ENCODE measurements at regions not wholly inside any gene's neighbourhood (a gene's known extent, or its start where the extent isn't known, plus 50 kb on each side); places are given as distances from the start of the nearest gene placed in this dataset.
"Not testable (repeated sequence)": the region's sequence is repeated elsewhere in the genome, so short reads cannot be mapped to it uniquely, and the experiment has no call there.

GRCh38 chr13:50222569-50223332 is 207.5 kb downstream of the KCNRG start:
- Mint-ChIP-seq H3K27ac (no peak overlapping the region), H3K36me3 (no peaks in the 10 kb centered on the region), H3K9me3 (no peaks in the 10 kb centered on the region)
- ATAC-seq = peak in 1 of 2 donors; percentile 13
- no peak for DNase-seq (ENCODE audit: low spot score in 2 of 2)

DNA sequence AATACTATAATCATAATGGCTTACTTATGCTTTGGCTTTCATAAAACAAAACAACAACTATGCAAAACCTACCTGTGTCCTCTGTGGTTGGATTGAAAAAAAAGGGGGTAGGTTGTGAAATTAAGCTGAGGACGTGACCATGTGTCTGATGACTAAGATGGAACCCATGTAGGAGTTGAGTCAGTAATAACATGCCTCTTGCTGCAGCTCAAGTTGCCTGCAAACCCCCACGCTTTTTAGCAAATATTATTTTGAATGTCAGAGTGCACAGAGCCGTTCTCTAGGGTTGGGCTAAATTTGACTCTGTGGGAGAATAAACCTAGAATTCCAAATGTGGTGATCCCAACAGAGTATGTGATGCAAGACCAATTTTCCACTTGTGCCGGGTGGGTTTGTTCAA is 209.3 kb downstream of the KCNRG start:
- Mint-ChIP-seq H3K36me3 (no peaks in the 10 kb centered on the region), H3K9me3 (no peaks in the 10 kb centered on the region), H3K27ac (no peak overlapping the region)
- ATAC-seq = peak; percentile 51 to 80
- peak in 1 of 2 donors; percentile 28 for DNase-seq (ENCODE audit: low spot score in 2 of 2)

DNA sequence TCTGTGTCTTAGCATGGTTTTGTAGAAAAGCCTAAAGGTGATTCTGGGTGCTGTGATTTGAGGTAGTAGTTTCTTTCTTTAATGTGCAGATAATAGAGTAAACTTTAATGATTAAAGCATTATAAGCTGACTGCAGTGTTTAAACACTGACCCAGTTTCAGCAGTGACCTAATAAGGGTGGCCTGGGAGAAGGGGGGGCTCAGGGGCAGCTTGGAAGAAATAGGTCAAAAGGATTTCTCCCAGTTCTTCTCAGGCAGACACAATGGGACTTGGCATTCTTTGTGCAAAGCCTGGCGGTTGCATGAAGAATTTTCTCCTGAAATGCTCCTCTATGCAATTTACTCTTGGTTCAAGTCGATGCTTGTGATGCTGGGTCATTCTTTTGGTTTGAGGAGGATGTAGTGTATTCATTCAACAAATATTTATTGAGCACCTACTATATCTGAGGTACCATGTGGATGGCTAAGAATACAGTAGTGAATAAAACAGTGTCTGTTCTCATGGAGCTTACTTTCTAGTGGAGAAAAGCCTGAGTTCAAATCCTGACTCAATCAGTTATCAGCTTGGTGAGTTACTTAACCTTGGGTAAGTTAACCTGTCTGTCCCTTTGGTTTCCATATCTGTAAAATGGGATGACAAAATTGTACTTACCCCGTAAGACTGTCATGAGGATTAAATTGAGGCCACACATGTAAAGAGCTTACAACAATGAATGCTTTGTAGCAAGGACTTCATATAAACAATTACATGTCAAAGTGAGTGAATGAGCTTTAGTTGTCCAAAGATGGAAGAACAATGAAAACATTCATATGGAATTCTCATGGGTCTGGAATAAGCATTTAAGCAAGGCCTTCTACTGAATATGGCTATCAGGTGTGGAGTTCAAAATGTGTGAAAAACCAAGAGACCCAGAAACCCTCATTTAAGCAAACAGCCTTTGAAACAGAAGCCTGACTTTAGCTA is 210.2 kb downstream of the KCNRG start:
- DNase-seq (ENCODE audit: low spot score in 2 of 2) = no peak
- Mint-ChIP-seq H3K9me3 (no peaks in the 10 kb centered on the region), H3K36me3 (no peaks in the 10 kb centered on the region), H3K27ac (no peak overlapping the region)
- ATAC-seq = no peak

GRCh38 chr13:50226515-50227155 is 211.4 kb downstream of the KCNRG start:
- no peak overlapping the region for H3K27ac Mint-ChIP-seq
- DNase-seq (ENCODE audit: low spot score in 2 of 2) (no peak), ATAC-seq (peak; percentile 47 to 76)
- no peaks in the 10 kb centered on the region for H3K36me3 Mint-ChIP-seq
- no peaks in the 10 kb centered on the region for H3K9me3 Mint-ChIP-seq

GRCh38 chr13:50227361-50227760 is 212.1 kb downstream of the KCNRG start:
- Mint-ChIP-seq H3K9me3 (peaks cover 0 to 5% of the 10 kb centered on the region in 2 donors), H3K27ac (no peak overlapping the region), H3K36me3 (no peaks in the 10 kb centered on the region)
- DNase-seq (ENCODE audit: low spot score in 2 of 2) = no peak
- ATAC-seq = peak; percentile 36 to 76

GRCh38 chr13:50228527-50228926 is 213.3 kb downstream of the KCNRG start:
- Mint-ChIP-seq H3K9me3 (peaks cover 4 to 12% of the 10 kb centered on the region in 2 donors), H3K36me3 (peaks cover 6 to 10% of the 10 kb centered on the region in 2 donors), H3K27ac (no peak overlapping the region)
- DNase-seq (ENCODE audit: low spot score in 2 of 2) (no peak), ATAC-seq (no peak)

- ATAC-seq = peak; percentile 51 to 54
- Mint-ChIP-seq H3K36me3 (peaks cover 6 to 12% of the 10 kb centered on the region in 2 donors), H3K9me3 (peaks cover 4 to 12% of the 10 kb centered on the region in 2 donors), H3K27ac (no peak overlapping the region)
- DNase-seq (ENCODE audit: low spot score in 2 of 2) = no peak
Measured at GRCh38 chr13:50229960-50230661, 214.9 kb downstream of the KCNRG start.

DNA sequence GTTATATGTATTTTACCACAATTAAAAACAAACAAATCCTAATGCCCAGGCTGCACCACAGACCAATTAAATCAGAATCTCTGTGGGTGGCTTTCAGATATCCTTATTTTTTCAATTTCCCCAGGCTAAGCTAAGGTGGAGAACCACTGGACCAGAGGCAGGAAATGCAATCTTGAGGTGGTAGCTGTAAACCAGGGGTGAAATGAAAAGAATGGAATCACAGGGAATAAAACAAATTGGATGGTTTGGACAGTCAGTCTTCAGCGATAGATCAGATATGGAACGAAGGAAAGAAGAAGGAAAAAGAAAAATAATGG is 215.4 kb downstream of the KCNRG start:
- Mint-ChIP-seq H3K36me3 (peaks cover 6 to 17% of the 10 kb centered on the region in 2 donors), H3K9me3 (peaks cover 4 to 12% of the 10 kb centered on the region in 2 donors), H3K27ac (no peak overlapping the region)
- no peak for DNase-seq (ENCODE audit: low spot score in 2 of 2)
- no peak for ATAC-seq

- DNase-seq (ENCODE audit: low spot score in 2 of 2); ATAC-seq; H3K27ac Mint-ChIP-seq: not testable (repeated sequence)
- peaks cover 4 to 12% of the 10 kb centered on the region in 2 donors for H3K9me3 Mint-ChIP-seq
- peaks cover 6 to 17% of the 10 kb centered on the region in 2 donors for H3K36me3 Mint-ChIP-seq
Measured at GRCh38 chr13:50233574-50233973, 218.3 kb downstream of the KCNRG start.

DNA sequence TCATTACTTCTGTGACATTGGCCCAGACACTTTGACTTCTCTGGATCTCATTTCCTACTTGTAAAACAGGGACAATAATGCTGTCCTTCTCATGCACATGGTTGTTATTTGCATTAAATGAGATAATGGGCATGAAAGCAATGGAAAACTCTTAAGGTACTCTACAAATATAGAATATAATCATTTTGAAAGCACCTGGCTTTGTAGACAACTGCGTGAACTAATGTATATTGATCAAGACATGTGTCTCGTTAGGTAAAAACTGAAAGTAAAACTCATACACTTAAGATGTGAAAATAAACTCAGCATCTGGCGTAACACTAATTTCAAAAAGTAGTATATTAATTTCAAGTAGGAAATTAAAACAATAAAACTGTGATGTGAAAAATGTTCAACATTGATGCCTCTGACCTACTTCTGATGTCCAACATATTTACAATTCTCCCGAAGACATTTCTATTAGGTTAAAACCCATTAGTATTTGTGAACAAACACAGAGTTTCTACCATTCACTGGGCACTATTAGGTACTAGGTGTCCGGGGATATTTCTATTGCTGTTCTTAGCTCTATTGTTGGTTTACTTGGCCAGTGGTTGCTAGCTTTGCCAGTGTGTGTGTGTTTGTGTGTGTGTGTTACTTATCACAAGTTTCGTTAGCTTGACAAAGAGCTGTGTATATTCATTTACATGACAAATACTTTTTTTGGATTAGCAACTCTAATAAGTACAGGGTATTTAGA is 220.5 kb downstream of the KCNRG start:
- DNase-seq (ENCODE audit: low spot score in 2 of 2) (no peak), ATAC-seq (no peak)
- Mint-ChIP-seq H3K36me3 (peaks cover 11 to 17% of the 10 kb centered on the region in 2 donors), H3K27ac (no peak overlapping the region), H3K9me3 (peaks cover 4 to 12% of the 10 kb centered on the region in 2 donors)

DNA sequence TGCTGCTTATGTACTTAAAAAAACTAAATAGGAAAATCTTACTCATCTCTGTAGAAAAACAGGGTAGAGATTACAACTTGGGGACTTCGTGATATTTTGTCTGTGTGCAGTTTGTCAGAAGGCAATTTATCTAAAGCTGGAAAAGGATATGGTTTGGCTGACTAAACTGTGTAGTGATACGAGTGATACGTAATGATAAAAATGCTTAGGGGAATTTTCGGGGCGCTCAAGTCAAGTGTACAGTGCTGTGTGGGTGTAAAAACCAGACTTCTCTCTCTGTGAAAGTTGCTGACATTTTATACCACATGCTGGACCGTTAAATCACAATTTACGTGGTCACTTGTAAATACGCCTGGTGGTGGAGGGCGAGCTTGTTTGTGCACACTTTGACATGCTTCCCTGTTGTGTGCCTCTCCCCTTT is 221.7 kb downstream of the KCNRG start:
- DNase-seq (ENCODE audit: low spot score in 2 of 2) (peak in 1 of 2 donors; percentile 33), ATAC-seq (peak; percentile 94 to 96)
- H3K36me3 Mint-ChIP-seq = peaks cover 11 to 17% of the 10 kb centered on the region in 2 donors
- peaks cover 4 to 12% of the 10 kb centered on the region in 2 donors for H3K9me3 Mint-ChIP-seq
- H3K27ac Mint-ChIP-seq = peak overlapping the region; percentile 47 to 89

- H3K27ac Mint-ChIP-seq = no peak overlapping the region
- ATAC-seq (peak; percentile 43 to 59), DNase-seq (ENCODE audit: low spot score in 2 of 2) (no peak)
- no peaks in the 10 kb centered on the region for H3K9me3 Mint-ChIP-seq
- peaks cover 4 to 7% of the 10 kb centered on the region in 2 donors for H3K36me3 Mint-ChIP-seq
Measured at GRCh38 chr13:50238922-50239321, 223.7 kb downstream of the KCNRG start.

DNA sequence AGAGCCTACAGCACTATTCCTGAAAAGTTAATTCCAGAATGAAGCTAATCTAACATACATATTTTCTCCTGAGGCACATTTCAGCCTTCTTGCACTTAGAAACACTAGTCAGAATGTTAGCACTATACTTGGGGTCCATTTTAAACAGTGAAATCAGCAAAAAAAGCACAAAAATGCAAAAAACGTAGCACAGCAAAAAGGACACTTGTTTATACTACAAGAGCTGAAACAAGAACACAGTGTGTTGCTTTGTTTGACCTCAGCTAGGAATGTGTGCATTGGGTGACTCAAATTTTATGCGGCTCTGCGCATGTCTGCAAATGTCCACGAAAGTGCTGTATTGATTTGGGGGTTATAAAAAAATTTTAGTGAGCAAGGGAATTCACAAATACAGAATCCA is 226.2 kb downstream of the KCNRG start:
- DNase-seq (ENCODE audit: low spot score in 2 of 2) (no peak), ATAC-seq (no peak)
- Mint-ChIP-seq H3K9me3 (peaks cover 0 to 5% of the 10 kb centered on the region in 2 donors), H3K36me3 (peaks cover 0 to 11% of the 10 kb centered on the region in 2 donors), H3K27ac (no peak overlapping the region)

GRCh38 chr13:50243931-50244330 is 228.7 kb downstream of the KCNRG start:
- no peak overlapping the region for H3K27ac Mint-ChIP-seq
- DNase-seq (ENCODE audit: low spot score in 2 of 2) = no peak
- peaks cover 0 to 14% of the 10 kb centered on the region in 2 donors for H3K36me3 Mint-ChIP-seq
- peaks cover 4 to 5% of the 10 kb centered on the region in 2 donors for H3K9me3 Mint-ChIP-seq
- no peak for ATAC-seq

DNA sequence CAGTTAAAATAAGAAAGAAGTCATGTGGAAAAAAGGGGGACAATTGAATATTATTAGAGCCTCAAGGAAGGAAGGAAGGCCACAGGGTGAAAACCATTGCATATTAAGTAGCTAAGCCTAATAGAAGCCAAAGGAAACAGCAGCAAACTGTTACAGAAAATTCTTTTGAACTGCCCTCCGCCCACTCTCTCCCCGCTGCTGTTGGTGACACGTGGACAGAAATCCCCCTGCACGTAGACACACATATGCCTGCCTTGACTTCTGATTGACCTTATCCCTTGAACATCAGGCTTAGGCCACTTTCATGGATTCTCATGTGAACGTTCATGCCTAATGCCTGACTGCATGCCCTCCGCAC is 229.1 kb downstream of the KCNRG start:
- Mint-ChIP-seq H3K9me3 (peaks cover 4 to 5% of the 10 kb centered on the region in 2 donors), H3K36me3 (peaks cover 0 to 14% of the 10 kb centered on the region in 2 donors), H3K27ac (peak overlapping the region in 1 of 2 donors; percentile 56)
- no peak for DNase-seq (ENCODE audit: low spot score in 2 of 2)
- ATAC-seq = no peak
